AG04449 (cell line): ENCODE measurements at regions not wholly inside any gene's neighbourhood (a gene's known extent, or its start where the extent isn't known, plus 50 kb on each side); places are given as distances from the start of the nearest gene placed in this dataset.

Source experiments
- CTCF ChIA-PET: fragments of 350-600 bp; formaldehyde crosslinking; extraction: SDS; loops from one replicate; lab custom pipeline; 2021; ENCODE audit warnings: antibody characterized with exemption; lab: Yijun Ruan, JAX
- POLR2A ChIA-PET: fragments of 400-600, 350-600 bp; formaldehyde crosslinking; extraction: SDS; loops from one replicate; lab custom pipeline; 2020; ENCODE audit warnings: antibody characterized with exemption, inconsistent platforms; lab: Yijun Ruan, JAX
- DNase-seq: peaks from one replicate; pipeline ENCODE4 v3.0.0-alpha.2; 2010; ENCODE audit warnings: low read depth, low spot score
- H3K4me3 ChIP-seq: 2 replicates; pipeline ENCODE4 v1.5.1; 2011; ENCODE audit warnings: low read depth, mild to moderate bottlenecking, control low read depth, low read length
- CTCF ChIP-seq: IDR thresholded peaks from one replicate; pipeline ENCODE4 v1.5.1; 2011; ENCODE audit warnings: mild to moderate bottlenecking, moderate library complexity, low read length, control low read depth, inconsistent platforms; ENCODE audit not compliant: insufficient read depth; ENCODE audit errors: missing control alignments

GRCh38 chr6:105896052-105896820 is 189.9 kb upstream of the PRDM1 start:
- ChIA-PET CTCF (no interaction called here), POLR2A (no interaction called here)
- no peak overlapping the region for H3K4me3 ChIP-seq
- no peak for DNase-seq
- no peak for TF ChIP-seq CTCF

GRCh38 chr6:105894556-105894955 is 191.6 kb upstream of the PRDM1 start:
- CTCF ChIA-PET: no interaction called here
- TF ChIP-seq CTCF: no peak
- no peak for DNase-seq
- POLR2A ChIA-PET: no interaction called here
- H3K4me3 ChIP-seq: no peak overlapping the region

- TF ChIP-seq CTCF: no peak
- CTCF ChIA-PET: no interaction called here
- no peak for DNase-seq
- H3K4me3 ChIP-seq: no peak overlapping the region
- POLR2A ChIA-PET: no interaction called here
These were observed 192.4 kb upstream of the PRDM1 start for GRCh38 chr6:105893741-105894140.

- ChIA-PET CTCF (interaction anchor here (1.3 kb wide), 1 partner anchor 10 kb away, joined by 4 read pairs; no protein-coding TSS in a partner anchor), POLR2A (no interaction called here)
- H3K4me3 ChIP-seq: no peak overlapping the region
- no peak for TF ChIP-seq CTCF
- no peak for DNase-seq
These were observed 193.4 kb upstream of the PRDM1 start for GRCh38 chr6:105892577-105893262.

- no peak for DNase-seq
- POLR2A ChIA-PET: interaction anchor here (0.6 kb wide), 1 partner anchor 264 kb away, joined by 3 read pairs; no protein-coding TSS in a partner anchor
- TF ChIP-seq CTCF: no peak
- CTCF ChIA-PET: no interaction called here
- no peak overlapping the region for H3K4me3 ChIP-seq
These were observed 195.5 kb upstream of the PRDM1 start for GRCh38 chr6:105890521-105891244.

- TF ChIP-seq CTCF: no peak
- H3K4me3 ChIP-seq: no peak overlapping the region
- CTCF ChIA-PET: no interaction called here
- POLR2A ChIA-PET: interaction anchor here (0.6 kb wide), 1 partner anchor 265 kb away, joined by 3 read pairs; no protein-coding TSS in a partner anchor
- no peak for DNase-seq
These were observed 196.2 kb upstream of the PRDM1 start for GRCh38 chr6:105889902-105890301.
